WERI-Rb-1 (cell line): ENCODE measurements at regions not wholly inside any gene's neighbourhood (a gene's known extent, or its start where the extent isn't known, plus 50 kb on each side); places are given as distances from the start of the nearest gene placed in this dataset.
A peak's percentile ranks its signal among the peaks of the same experiment; 100 is the strongest.

Experiments
- DNase-seq: peaks from one replicate; pipeline ENCODE4 v3.0.0-alpha.2; 2020
- H3K27ac ChIP-seq: fragments of 250-450 bp; sonication (Bioruptor Pico); 2 replicates; pipeline ENCODE4 v1.5.1; 2020; ENCODE audit warnings: mild to moderate bottlenecking, moderate library complexity
- H3K27me3 ChIP-seq: fragments of 250-450 bp; sonication (Bioruptor Pico); 2 replicates; pipeline ENCODE4 v1.5.1; 2021; ENCODE audit warnings: mild to moderate bottlenecking, low read depth, moderate library complexity; ENCODE audit not compliant: insufficient read depth, severe bottlenecking
- H3K36me3 ChIP-seq: fragments of 250-450 bp; sonication (Bioruptor Pico); 2 replicates; pipeline ENCODE4 v1.5.1; 2020; ENCODE audit warnings: mild to moderate bottlenecking, moderate library complexity
- H3K4me3 ChIP-seq: 2 replicates; pipeline ENCODE4 v1.5.1; 2011; ENCODE audit warnings: low read depth, mild to moderate bottlenecking, control low read depth, low read length
- H3K9me3 ChIP-seq: fragments of 250-450 bp; sonication (Bioruptor Pico); 2 replicates; pipeline ENCODE4 v1.5.1; 2021; ENCODE audit warnings: mild to moderate bottlenecking, moderate library complexity; ENCODE audit not compliant: severe bottlenecking
- CTCF ChIP-seq: IDR thresholded peaks from 2 replicates; pipeline ENCODE4 v1.5.1; 2011; ENCODE audit warnings: low read depth, mild to moderate bottlenecking, control low read depth, inconsistent platforms, low read length

- no peak overlapping the region for H3K27ac ChIP-seq
- no peak for DNase-seq
- no peak for TF ChIP-seq CTCF
- H3K9me3 ChIP-seq: peaks cover 5% of the 10 kb centered on the region
- H3K36me3 ChIP-seq: no peaks in the 10 kb centered on the region
- H3K4me3 ChIP-seq: no peak overlapping the region
- no peaks in the 10 kb centered on the region for H3K27me3 ChIP-seq
Measured at GRCh38 chr6:20031342-20031741, 180.9 kb downstream of the MBOAT1 start.

- no peak for DNase-seq
- Histone ChIP-seq H3K4me3 (no peak overlapping the region), H3K9me3 (peaks cover 5% of the 10 kb centered on the region), H3K27me3 (no peaks in the 10 kb centered on the region), H3K36me3 (no peaks in the 10 kb centered on the region), H3K27ac (peak overlapping the region; percentile 38; the same call in 1 of the 2 replicates)
- TF ChIP-seq CTCF: no peak
Measured at GRCh38 chr6:20033697-20034407, 178.4 kb downstream of the MBOAT1 start.

GRCh38 chr6:20034408-20034769 is 177.9 kb downstream of the MBOAT1 start:
- no peak for TF ChIP-seq CTCF
- peaks cover 5% of the 10 kb centered on the region for H3K9me3 ChIP-seq
- no peak for DNase-seq
- H3K27me3 ChIP-seq: no peaks in the 10 kb centered on the region
- no peaks in the 10 kb centered on the region for H3K36me3 ChIP-seq
- no peak overlapping the region for H3K4me3 ChIP-seq
- peak overlapping the region; percentile 38; the same call in 1 of the 2 replicates for H3K27ac ChIP-seq

- Histone ChIP-seq H3K27me3 (no peaks in the 10 kb centered on the region), H3K36me3 (no peaks in the 10 kb centered on the region), H3K9me3 (peaks cover 5% of the 10 kb centered on the region), H3K27ac (no peak overlapping the region), H3K4me3 (no peak overlapping the region)
- no peak for DNase-seq
- no peak for TF ChIP-seq CTCF
Measured at GRCh38 chr6:20036141-20036677, 176.1 kb downstream of the MBOAT1 start.

- no peak for TF ChIP-seq CTCF
- H3K36me3 ChIP-seq: no peaks in the 10 kb centered on the region
- no peak for DNase-seq
- no peaks in the 10 kb centered on the region for H3K27me3 ChIP-seq
- H3K9me3 ChIP-seq: no peaks in the 10 kb centered on the region
- H3K27ac ChIP-seq: no peak overlapping the region
- H3K4me3 ChIP-seq: no peak overlapping the region
Measured at GRCh38 chr6:20038410-20039204, 173.7 kb downstream of the MBOAT1 start.
